Ovary (tissue), 3 donors: ENCODE measurements at regions not wholly inside any gene's neighbourhood (a gene's known extent, or its start where the extent isn't known, plus 50 kb on each side); places are given as distances from the start of the nearest gene placed in this dataset.

Experiments
- EP300 ChIP-seq: sonication (generic); formaldehyde crosslinking; IDR thresholded peaks from one replicate; pipeline ENCODE4 v1.6.1; 2017; ENCODE audit warnings: antibody characterized with exemption
- POLR2A ChIP-seq: fragments of 450-650 bp; IDR thresholded peaks from one replicate; pipeline ENCODE4 v1.6.1; 2017; ENCODE audit warnings: antibody characterized with exemption, mild to moderate bottlenecking, moderate library complexity
- TF ChIP-seq, protein P1 (sequence below), 3 donors: fragments of 450-650 bp in 2 of 3; fragments of 200-600 bp in 1 of 3; IDR thresholded peaks; one replicate each; pipeline versions ENCODE4 v1.5.1 to v1.8.0; 2016 to 2022; ENCODE audit warnings: antibody characterized with exemption in 3 of 3, mild to moderate bottlenecking in 1 of 3
- donor health status: DM: no; HTN: no; CAD: no.

DNA sequence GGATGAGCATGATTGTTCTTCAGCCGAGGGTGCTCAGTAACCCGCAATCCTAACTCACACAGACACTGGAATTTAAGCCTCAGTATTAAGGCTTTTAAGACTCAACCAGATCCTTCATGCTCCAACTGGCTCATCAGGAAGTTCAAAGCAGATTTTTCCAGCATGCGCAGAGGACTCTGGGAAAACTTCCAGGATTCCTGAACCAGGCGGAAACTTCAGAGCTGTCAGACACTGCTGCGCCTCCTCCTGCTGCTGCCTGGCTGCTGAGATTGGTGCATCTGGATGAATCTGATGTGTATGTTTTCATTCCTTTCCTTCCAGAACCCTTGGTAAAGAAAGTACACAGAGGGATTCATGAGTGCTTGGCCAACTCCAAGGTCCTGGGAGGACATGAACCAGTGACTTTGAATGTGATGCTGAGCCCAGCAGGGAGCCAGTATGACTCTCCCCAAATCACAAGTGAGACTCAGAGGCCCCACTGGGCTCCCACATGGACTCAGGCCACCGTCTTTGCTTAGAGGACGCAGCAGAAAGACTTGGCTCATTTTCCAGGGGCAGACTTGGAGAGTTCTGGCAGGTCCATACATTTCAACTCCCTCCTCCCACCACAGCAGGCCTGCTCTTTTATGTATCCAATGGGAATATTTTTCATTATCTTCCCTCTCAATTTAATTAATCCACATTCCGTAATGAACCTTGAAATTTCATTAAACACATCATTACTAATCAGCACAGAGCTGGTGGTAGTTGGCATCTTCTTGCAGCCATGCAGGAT lies 143.5 kb upstream of the HDAC4 start:
- TF ChIP-seq EP300 (no peak), POLR2A (no peak)
- TF ChIP-seq, protein P1, sequence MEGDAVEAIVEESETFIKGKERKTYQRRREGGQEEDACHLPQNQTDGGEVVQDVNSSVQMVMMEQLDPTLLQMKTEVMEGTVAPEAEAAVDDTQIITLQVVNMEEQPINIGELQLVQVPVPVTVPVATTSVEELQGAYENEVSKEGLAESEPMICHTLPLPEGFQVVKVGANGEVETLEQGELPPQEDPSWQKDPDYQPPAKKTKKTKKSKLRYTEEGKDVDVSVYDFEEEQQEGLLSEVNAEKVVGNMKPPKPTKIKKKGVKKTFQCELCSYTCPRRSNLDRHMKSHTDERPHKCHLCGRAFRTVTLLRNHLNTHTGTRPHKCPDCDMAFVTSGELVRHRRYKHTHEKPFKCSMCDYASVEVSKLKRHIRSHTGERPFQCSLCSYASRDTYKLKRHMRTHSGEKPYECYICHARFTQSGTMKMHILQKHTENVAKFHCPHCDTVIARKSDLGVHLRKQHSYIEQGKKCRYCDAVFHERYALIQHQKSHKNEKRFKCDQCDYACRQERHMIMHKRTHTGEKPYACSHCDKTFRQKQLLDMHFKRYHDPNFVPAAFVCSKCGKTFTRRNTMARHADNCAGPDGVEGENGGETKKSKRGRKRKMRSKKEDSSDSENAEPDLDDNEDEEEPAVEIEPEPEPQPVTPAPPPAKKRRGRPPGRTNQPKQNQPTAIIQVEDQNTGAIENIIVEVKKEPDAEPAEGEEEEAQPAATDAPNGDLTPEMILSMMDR (IDR thresholded peaks at IDR 0.05): no peak
